AG04450 (cell line): ENCODE measurements at regions not wholly inside any gene's neighbourhood (a gene's known extent, or its start where the extent isn't known, plus 50 kb on each side); places are given as distances from the start of the nearest gene placed in this dataset.

Experiments used
- CTCF ChIA-PET: fragments of 300-600, 350-600 bp; formaldehyde crosslinking; extraction: SDS; loops from one replicate; lab custom pipeline; 2022; ENCODE audit warnings: antibody characterized with exemption, inconsistent platforms; lab: Charles Lee
- POLR2A ChIA-PET: fragments of 350-600 bp; formaldehyde crosslinking; extraction: SDS; loops from one replicate; lab custom pipeline; 2021; ENCODE audit warnings: antibody characterized with exemption, inconsistent platforms; lab: Yijun Ruan, JAX
- DNase-seq: peaks from one replicate; pipeline ENCODE4 v3.0.0-alpha.2; 2011; ENCODE audit warnings: low read depth, low spot score
- H3K27ac ChIP-seq: one replicate; pipeline ENCODE4 v1.5.1; 2012; ENCODE audit warnings: low read depth, low read length, control low read depth
- H3K27me3 ChIP-seq: one replicate; pipeline ENCODE4 v1.6.0; 2012; ENCODE audit warnings: low read length; ENCODE audit not compliant: control insufficient read depth, insufficient read depth
- H3K4me3 ChIP-seq: 2 replicates; pipeline ENCODE4 v1.5.1; 2011; ENCODE audit warnings: mild to moderate bottlenecking, low read depth, low read length, control low read depth
- H3K9me3 ChIP-seq: 2 replicates; pipeline ENCODE4 v1.5.1; 2012; ENCODE audit warnings: low read length; ENCODE audit not compliant: control insufficient read depth, insufficient read depth
- TF ChIP-seq, protein P1 (sequence below): IDR thresholded peaks from 2 replicates; pipeline ENCODE4 v1.5.1; 2011; ENCODE audit warnings: low read depth, low read length, control low read depth, inconsistent platforms

GRCh38 chr3:72062017-72062416, 277.1 kb upstream of the PROK2 start:
- no peaks in the 10 kb centered on the region; the same call in 1 of the 2 replicates for H3K9me3 ChIP-seq
- DNase-seq = no peak
- TF ChIP-seq, protein P1, sequence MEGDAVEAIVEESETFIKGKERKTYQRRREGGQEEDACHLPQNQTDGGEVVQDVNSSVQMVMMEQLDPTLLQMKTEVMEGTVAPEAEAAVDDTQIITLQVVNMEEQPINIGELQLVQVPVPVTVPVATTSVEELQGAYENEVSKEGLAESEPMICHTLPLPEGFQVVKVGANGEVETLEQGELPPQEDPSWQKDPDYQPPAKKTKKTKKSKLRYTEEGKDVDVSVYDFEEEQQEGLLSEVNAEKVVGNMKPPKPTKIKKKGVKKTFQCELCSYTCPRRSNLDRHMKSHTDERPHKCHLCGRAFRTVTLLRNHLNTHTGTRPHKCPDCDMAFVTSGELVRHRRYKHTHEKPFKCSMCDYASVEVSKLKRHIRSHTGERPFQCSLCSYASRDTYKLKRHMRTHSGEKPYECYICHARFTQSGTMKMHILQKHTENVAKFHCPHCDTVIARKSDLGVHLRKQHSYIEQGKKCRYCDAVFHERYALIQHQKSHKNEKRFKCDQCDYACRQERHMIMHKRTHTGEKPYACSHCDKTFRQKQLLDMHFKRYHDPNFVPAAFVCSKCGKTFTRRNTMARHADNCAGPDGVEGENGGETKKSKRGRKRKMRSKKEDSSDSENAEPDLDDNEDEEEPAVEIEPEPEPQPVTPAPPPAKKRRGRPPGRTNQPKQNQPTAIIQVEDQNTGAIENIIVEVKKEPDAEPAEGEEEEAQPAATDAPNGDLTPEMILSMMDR = no peak
- no peak overlapping the region for H3K27ac ChIP-seq
- CTCF ChIA-PET = no interaction called here
- POLR2A ChIA-PET = no interaction called here
- no peak overlapping the region for H3K4me3 ChIP-seq
- H3K27me3 ChIP-seq = peaks cover 5% of the 10 kb centered on the region

DNA sequence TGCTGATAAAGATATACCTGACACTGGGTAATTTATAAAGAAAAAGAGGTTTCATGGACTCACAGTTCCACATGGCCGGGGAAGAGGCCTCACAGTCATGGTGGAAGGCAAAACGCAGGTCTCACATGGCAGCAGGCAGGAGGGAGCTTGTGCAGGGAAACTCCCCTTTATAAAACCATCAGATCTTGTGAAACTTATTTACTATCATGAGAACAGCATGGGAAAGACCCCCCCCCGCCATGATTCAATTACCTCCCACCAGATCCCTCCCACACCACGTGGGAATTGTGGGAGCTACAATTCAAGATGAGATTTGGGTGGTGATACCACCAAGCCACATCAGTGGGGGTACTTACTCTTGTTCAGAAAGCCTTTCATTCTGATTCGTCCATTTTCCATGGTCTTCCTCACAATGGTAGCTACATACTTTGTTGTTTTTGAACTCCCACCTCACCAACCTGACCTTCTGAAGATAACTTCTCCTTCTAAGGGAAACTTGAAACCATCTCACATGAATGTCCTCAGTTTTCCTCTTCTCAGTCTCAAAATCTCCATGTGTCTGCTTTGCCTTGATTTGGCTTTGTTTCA, 275.6 kb upstream of the PROK2 start:
- TF ChIP-seq, protein P1 = no peak
- ChIA-PET POLR2A (no interaction called here), CTCF (no interaction called here)
- H3K27ac ChIP-seq = no peak overlapping the region
- peaks cover 5% of the 10 kb centered on the region for H3K27me3 ChIP-seq
- H3K9me3 ChIP-seq = no peaks in the 10 kb centered on the region; the same call in 1 of the 2 replicates
- DNase-seq = no peak
- H3K4me3 ChIP-seq = no peak overlapping the region

GRCh38 chr3:72058493-72059081, 273.6 kb upstream of the PROK2 start:
- Histone ChIP-seq H3K9me3 (no peaks in the 10 kb centered on the region; the same call in 1 of the 2 replicates), H3K27ac (no peak overlapping the region), H3K4me3 (no peak overlapping the region), H3K27me3 (peaks cover 5% of the 10 kb centered on the region)
- TF ChIP-seq, protein P1 = no peak
- POLR2A ChIA-PET = interaction anchor here (0.6 kb wide), 1 partner anchor 16 kb away, joined by 3 read pairs; no protein-coding TSS in a partner anchor
- CTCF ChIA-PET = no interaction called here
- no peak for DNase-seq

DNA sequence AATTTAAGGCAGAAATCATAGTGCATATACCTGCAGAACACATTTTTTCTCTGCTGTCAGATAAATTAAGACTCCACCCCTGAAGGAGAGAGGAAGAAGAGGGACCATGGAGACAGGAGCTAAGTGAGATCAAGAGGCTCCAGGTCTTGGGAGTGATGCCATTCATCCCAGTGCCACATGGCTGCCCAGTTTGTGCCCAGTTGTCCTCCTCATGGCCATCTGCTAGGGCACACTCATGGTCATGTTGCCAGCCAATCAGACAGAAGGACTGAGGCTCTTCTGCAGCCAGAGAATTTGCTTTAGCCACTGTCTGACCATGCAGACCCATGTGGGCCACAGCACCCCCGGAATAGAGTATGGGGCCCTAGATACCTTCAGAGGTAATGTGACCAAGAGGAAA, 270.5 kb upstream of the PROK2 start:
- Histone ChIP-seq H3K4me3 (no peak overlapping the region), H3K27ac (no peak overlapping the region), H3K27me3 (peaks cover 5% of the 10 kb centered on the region), H3K9me3 (no peaks in the 10 kb centered on the region)
- ChIA-PET CTCF (no interaction called here), POLR2A (no interaction called here)
- DNase-seq = no peak
- TF ChIP-seq, protein P1 = no peak

DNA sequence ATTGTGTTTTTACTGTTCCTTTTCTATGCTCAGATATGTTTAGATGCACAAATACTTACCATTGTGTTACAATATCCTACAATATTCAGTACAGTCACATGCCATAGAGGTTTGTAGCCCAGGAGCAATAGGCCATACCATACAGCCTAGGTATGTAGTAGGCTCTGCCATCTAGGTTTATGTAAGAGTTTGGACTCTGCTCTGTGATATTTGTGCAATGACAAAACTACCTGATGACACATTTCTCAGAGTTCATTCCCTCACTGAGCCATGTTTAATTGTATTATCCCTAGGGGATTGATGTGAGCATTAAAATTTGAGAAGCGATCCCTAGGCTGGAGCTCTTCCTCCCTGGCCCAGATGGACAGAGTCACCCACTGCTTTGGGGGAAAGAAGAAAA, 270.0 kb upstream of the PROK2 start:
- TF ChIP-seq, protein P1 = no peak

More for the DNA sequence above, 270.0 kb upstream of the PROK2 start:
- CTCF ChIA-PET = no interaction called here
- Histone ChIP-seq H3K27ac (no peak overlapping the region), H3K9me3 (no peaks in the 10 kb centered on the region), H3K27me3 (peaks cover 4% of the 10 kb centered on the region), H3K4me3 (no peak overlapping the region)
- DNase-seq = no peak
- POLR2A ChIA-PET = no interaction called here
